IMR-90 (cell line): ENCODE measurements at regions not wholly inside any gene's neighbourhood (a gene's known extent, or its start where the extent isn't known, plus 50 kb on each side); places are given as distances from the start of the nearest gene placed in this dataset.

Experiments
- ATAC-seq: fragments of 200-7000 bp; cut with Tn5 transposase; 2 replicates; pipeline ENCODE4 v1.9.1; 2020; ENCODE audit warnings: low read depth, mild to moderate bottlenecking, moderate library complexity
- BruUV-seq: library from RNA; stranded (reverse); fragments of 400-500 nt; replicated peaks from 2 replicates; lab custom pipeline; 2021; lab: Mats Ljungman, UMichigan
- CTCF ChIA-PET: fragments of 300-600 bp; formaldehyde crosslinking; extraction: SDS; loops from one replicate; lab custom pipeline; 2021; ENCODE audit warnings: antibody characterized with exemption; lab: Yijun Ruan, JAX
- POLR2A ChIA-PET: fragments of 300-600 bp; sonication (Branson Sonifier 250); formaldehyde crosslinking; loops from one replicate; lab custom pipeline; 2022; ENCODE audit warnings: antibody characterized with exemption; ENCODE audit not compliant: unreplicated experiment; lab: Charles Lee
- DNase-seq: peaks from one replicate; pipeline ENCODE4 v3.0.0; 2013
- H2AFZ ChIP-seq: replicated peaks from 2 replicates; pipeline ENCODE3; 2013; ENCODE audit warnings: low read length, mild to moderate bottlenecking; ENCODE audit not compliant: poor library complexity
- H2AK5ac ChIP-seq: 2 replicates; pipeline ENCODE4 v1.6.1; 2013; ENCODE audit warnings: low read depth, low read length, inconsistent platforms
- H2AK9ac ChIP-seq: replicated peaks from 2 replicates; pipeline ENCODE3; 2013; ENCODE audit warnings: mild to moderate bottlenecking, low read depth, low read length, moderate library complexity; ENCODE audit not compliant: poor library complexity
- H2BK120ac ChIP-seq: 2 replicates; pipeline ENCODE4 v1.6.1; 2013; ENCODE audit warnings: low read depth, low read length, inconsistent platforms
- H2BK15ac ChIP-seq: 3 replicates; pipeline ENCODE4 v1.6.1; 2013; ENCODE audit warnings: low read depth, low read length, inconsistent platforms
- H2BK20ac ChIP-seq: 2 replicates; pipeline ENCODE4 v1.6.1; 2013; ENCODE audit warnings: low read depth, mild to moderate bottlenecking, inconsistent platforms, low read length, moderate library complexity
- H2BK5ac ChIP-seq: 2 replicates; pipeline ENCODE4 v1.6.1; 2013; ENCODE audit warnings: mild to moderate bottlenecking, low read depth, low read length, inconsistent platforms; ENCODE audit not compliant: poor library complexity, severe bottlenecking
- H3K14ac ChIP-seq: replicated peaks from 2 replicates; pipeline ENCODE4 v1.6.1; 2013; ENCODE audit warnings: low read depth, low read length, inconsistent platforms
- H3K18ac ChIP-seq: 2 replicates; pipeline ENCODE4 v1.6.1; 2013; ENCODE audit warnings: low read depth, low read length, control low read depth
- H3K23ac ChIP-seq: 2 replicates; pipeline ENCODE4 v1.6.1; 2013; ENCODE audit warnings: low read depth, low read length, inconsistent platforms
- H3K27ac ChIP-seq: 2 replicates; pipeline ENCODE4 v1.5.1; 2013; ENCODE audit warnings: mild to moderate bottlenecking, control low read depth, low read length; ENCODE audit not compliant: insufficient read depth
- H3K27me3 ChIP-seq: 2 replicates; pipeline ENCODE4 v1.6.1; 2013; ENCODE audit warnings: low read length; ENCODE audit not compliant: control insufficient read depth, insufficient read depth
- H3K36me3 ChIP-seq: 2 replicates; pipeline ENCODE4 v1.6.1; 2013; ENCODE audit warnings: low read length, mixed read lengths; ENCODE audit not compliant: control insufficient read depth, insufficient read depth
- H3K4ac ChIP-seq: 2 replicates; pipeline ENCODE4 v1.6.1; 2013; ENCODE audit warnings: low read depth, low read length, inconsistent platforms
- H3K4me1 ChIP-seq: 2 replicates; pipeline ENCODE4 v1.6.1; 2013; ENCODE audit warnings: low read length, mixed read lengths; ENCODE audit not compliant: control insufficient read depth, insufficient read depth
- H3K4me2 ChIP-seq: 2 replicates; pipeline ENCODE4 v1.6.1; 2013; ENCODE audit warnings: low read depth, mild to moderate bottlenecking, control low read depth, low read length, moderate library complexity
- H3K4me3 ChIP-seq: 2 replicates; pipeline ENCODE4 v1.5.1; 2013; ENCODE audit warnings: low read depth, mild to moderate bottlenecking, control low read depth, low read length, moderate library complexity; ENCODE audit not compliant: insufficient read depth
- H3K56ac ChIP-seq: 2 replicates; pipeline ENCODE4 v1.6.1; 2013; ENCODE audit warnings: low read length, inconsistent platforms; ENCODE audit not compliant: insufficient read depth; ENCODE audit errors: extremely low read depth
- H3K79me1 ChIP-seq, 2 experiments: 2 replicates each; pipeline ENCODE4 v1.6.1; 2013; ENCODE audit warnings: low read length in 2 of 2, inconsistent platforms in 1 of 2, low read depth in 1 of 2
- H3K9ac ChIP-seq: 2 replicates; pipeline ENCODE4 v1.6.1; 2013; ENCODE audit warnings: low read depth, low read length, control low read depth
- H3K9me1 ChIP-seq: 2 replicates; pipeline ENCODE4 v1.6.1; 2013; ENCODE audit warnings: low read length, inconsistent platforms; ENCODE audit not compliant: insufficient read depth
- H3K9me3 ChIP-seq: 2 replicates; pipeline ENCODE4 v1.6.1; 2013; ENCODE audit warnings: low read length; ENCODE audit not compliant: control insufficient read depth, insufficient read depth
- H4K20me1 ChIP-seq: 2 replicates; pipeline ENCODE4 v1.6.1; 2013; ENCODE audit warnings: low read length, inconsistent platforms; ENCODE audit not compliant: insufficient read depth
- H4K5ac ChIP-seq: 2 replicates; pipeline ENCODE4 v1.6.1; 2013; ENCODE audit warnings: mild to moderate bottlenecking, low read depth, low read length, control low read depth
- H4K8ac ChIP-seq, 2 experiments: 2 replicates each; pipeline ENCODE4 v1.6.1; 2013; ENCODE audit warnings: low read depth in 2 of 2, low read length in 2 of 2, control low read depth in 1 of 2, inconsistent platforms in 1 of 2
- H4K91ac ChIP-seq: 2 replicates; pipeline ENCODE4 v1.6.1; 2013; ENCODE audit warnings: low read depth, low read length, inconsistent platforms; ENCODE audit not compliant: insufficient read depth
- MXI1 ChIP-seq: IDR thresholded peaks from 2 replicates; pipeline ENCODE4 v1.6.1; 2012; ENCODE audit warnings: low read depth, mild to moderate bottlenecking, low read length, moderate library complexity, borderline replicate concordance
- RAD21 ChIP-seq: IDR thresholded peaks from 2 replicates; pipeline ENCODE4 v1.6.1; 2012; ENCODE audit warnings: low read length, improper control_type of control experiment
- RCOR1 ChIP-seq: IDR thresholded peaks from 2 replicates; pipeline ENCODE4 v1.6.1; 2012; ENCODE audit warnings: mild to moderate bottlenecking, low read length, improper control_type of control experiment; ENCODE audit not compliant: insufficient replicate concordance
- dilution Hi-C: fragments of 300-500 bp; cut with HindIII; formaldehyde crosslinking; loops from one replicate; pipeline ENCODE4 v1.14.3; 2018; ENCODE audit warnings: low sequenced_read_pairs; ENCODE audit not compliant: unreplicated experiment
- in situ Hi-C: fragments of 300-500 bp; cut with MboI; formaldehyde crosslinking; loops from 3 replicates; pipeline ENCODE4 v1.14.3; 2019; ENCODE audit warnings: low sequenced_read_pairs, inconsistent platforms, mixed read lengths
- intact Hi-C: fragments of 100-400 bp; cut with micrococcal nuclease; formaldehyde crosslinking; loops from 2 replicates; pipeline ENCODE4 v1.10.0; 2022
- TF ChIP-seq, protein P1 (sequence below): fragments of 150-350 bp; IDR thresholded peaks from 2 replicates; pipeline ENCODE4 v1.6.1; 2016; ENCODE audit warnings: low read depth, mild to moderate bottlenecking, low read length, moderate library complexity, borderline replicate concordance

DNA sequence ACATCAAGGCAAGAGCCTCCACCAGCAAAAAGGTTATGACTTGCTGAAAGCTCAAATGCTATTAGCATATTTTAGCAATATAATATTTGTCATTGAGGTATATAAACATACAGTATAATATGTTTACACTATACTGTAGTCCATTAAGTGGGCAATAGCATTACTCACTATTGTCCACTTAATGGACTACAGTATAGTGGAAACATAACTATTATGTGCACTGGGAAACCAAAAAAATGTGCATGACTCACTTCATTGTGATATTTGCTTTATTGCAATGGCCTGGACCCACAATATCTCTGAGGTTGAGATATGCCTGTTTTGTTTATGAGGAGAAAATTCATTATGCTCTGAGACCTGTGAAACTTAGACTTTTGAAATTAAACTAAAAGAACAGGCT is 300.0 kb downstream of the BARHL2 start:
- H3K9me3 ChIP-seq = no peaks in the 10 kb centered on the region
- H3K9ac ChIP-seq = no peak overlapping the region
- no peaks in the 10 kb centered on the region for H4K20me1 ChIP-seq
- TF ChIP-seq RAD21 (no peak), MXI1 (no peak), RCOR1 (no peak)
- TF ChIP-seq, protein P1, sequence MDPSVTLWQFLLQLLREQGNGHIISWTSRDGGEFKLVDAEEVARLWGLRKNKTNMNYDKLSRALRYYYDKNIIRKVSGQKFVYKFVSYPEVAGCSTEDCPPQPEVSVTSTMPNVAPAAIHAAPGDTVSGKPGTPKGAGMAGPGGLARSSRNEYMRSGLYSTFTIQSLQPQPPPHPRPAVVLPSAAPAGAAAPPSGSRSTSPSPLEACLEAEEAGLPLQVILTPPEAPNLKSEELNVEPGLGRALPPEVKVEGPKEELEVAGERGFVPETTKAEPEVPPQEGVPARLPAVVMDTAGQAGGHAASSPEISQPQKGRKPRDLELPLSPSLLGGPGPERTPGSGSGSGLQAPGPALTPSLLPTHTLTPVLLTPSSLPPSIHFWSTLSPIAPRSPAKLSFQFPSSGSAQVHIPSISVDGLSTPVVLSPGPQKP = no peak
- H3K23ac ChIP-seq = no peak overlapping the region
- no peak overlapping the region for H3K4me3 ChIP-seq
- no peak overlapping the region for H2BK20ac ChIP-seq
- in situ Hi-C loops (no loop called here), dilution Hi-C loops (no loop called here), intact Hi-C loops (no loop called here)
- H3K4me2 ChIP-seq = no peak overlapping the region
- ChIA-PET POLR2A (no interaction called here), CTCF (no interaction called here)
- H3K79me1 ChIP-seq = no peaks in the 10 kb centered on the region
- no peaks in the 10 kb centered on the region for H3K9me1 ChIP-seq
- no peak overlapping the region for H4K5ac ChIP-seq
- no peak for ATAC-seq
- H2AFZ ChIP-seq = no peak overlapping the region
- no peak overlapping the region for H4K8ac ChIP-seq
- no peaks in the 10 kb centered on the region for H3K27me3 ChIP-seq
- H3K4ac ChIP-seq = no peak overlapping the region
- no peak overlapping the region for H3K56ac ChIP-seq
- H3K36me3 ChIP-seq = no peaks in the 10 kb centered on the region
- no peak for DNase-seq
- H3K14ac ChIP-seq = no peak overlapping the region
- H2BK120ac ChIP-seq = no peak overlapping the region
- no peak overlapping the region for H3K27ac ChIP-seq
- no peak overlapping the region for H4K91ac ChIP-seq
- no peak overlapping the region for H2BK5ac ChIP-seq
- BruUV-seq = no TSS peak
- H3K4me1 ChIP-seq = no peaks in the 10 kb centered on the region
- no peak overlapping the region for H2AK5ac ChIP-seq
- no peak overlapping the region for H2AK9ac ChIP-seq
- no peak overlapping the region for H2BK15ac ChIP-seq
- no peak overlapping the region for H3K18ac ChIP-seq
